Astrocyte of the hippocampus (primary cell): ENCODE measurements at regions not wholly inside any gene's neighbourhood (a gene's known extent, or its start where the extent isn't known, plus 50 kb on each side); places are given as distances from the start of the nearest gene placed in this dataset.
"Not testable (repeated sequence)": the region's sequence is repeated elsewhere in the genome, so short reads cannot be mapped to it uniquely, and the experiment has no call there.

ENCODE experiments used
- DNase-seq: peaks from one replicate; pipeline ENCODE4 v3.0.0; 2011; ENCODE audit warnings: low read depth, low spot score

DNA sequence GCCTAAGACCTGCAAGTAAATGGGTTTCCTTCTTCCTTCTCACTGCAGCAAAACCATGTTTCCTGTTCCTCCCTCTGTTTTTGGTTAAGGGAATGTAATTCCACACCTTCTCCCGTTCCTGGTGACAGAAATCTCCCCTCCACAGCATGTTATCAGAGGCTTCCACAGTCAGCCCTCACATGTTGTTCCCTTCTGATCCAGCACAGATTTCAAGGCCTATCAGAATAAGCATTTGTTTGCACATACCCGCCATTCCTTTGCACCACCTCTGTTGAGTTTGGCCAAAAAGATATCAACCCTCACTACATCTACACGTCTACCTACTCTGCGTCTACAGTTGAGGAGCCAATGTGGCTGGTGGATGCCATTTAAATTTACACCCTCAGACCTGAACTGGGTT lies 113.9 kb upstream of the GRM7 start:
- DNase-seq: no peak

DNA sequence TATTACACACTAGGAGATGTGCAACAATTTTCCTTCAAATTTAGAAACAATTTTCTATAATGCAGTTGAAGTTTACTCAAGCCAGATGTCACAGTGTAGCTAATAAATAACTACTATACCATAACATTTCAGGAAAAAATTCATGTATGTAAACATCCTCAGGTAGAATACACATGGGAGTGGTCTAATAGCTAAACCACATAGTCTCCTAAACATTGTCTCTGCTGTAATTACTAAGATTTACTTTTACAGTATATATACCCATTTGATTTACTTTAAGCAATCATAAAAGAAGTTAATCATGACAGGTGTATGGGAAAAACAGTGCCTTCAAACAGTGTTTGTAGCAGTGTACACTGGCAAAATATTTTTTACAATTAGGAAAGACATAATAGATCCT lies 110.1 kb upstream of the GRM7 start:
- DNase-seq: no peak

DNA sequence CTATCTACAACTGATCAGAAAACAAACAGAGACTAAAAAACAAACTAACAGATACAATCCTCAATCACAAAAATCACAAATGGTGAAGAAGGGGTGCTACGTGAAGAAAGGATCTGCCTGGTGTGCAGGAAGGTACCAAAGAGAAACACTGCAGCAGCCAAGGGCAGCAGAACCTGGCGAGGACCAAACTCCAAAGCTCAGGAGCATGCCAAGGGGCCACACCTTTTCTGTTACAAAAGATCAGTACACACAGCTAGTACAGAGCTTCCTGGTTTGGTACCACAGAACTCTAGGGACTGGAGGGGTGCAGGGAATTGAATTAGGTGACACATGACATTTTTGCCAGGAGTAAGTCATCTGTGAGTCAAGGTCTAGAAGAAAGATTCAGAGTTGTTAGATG lies 107.4 kb upstream of the GRM7 start:
- no peak for DNase-seq

DNA sequence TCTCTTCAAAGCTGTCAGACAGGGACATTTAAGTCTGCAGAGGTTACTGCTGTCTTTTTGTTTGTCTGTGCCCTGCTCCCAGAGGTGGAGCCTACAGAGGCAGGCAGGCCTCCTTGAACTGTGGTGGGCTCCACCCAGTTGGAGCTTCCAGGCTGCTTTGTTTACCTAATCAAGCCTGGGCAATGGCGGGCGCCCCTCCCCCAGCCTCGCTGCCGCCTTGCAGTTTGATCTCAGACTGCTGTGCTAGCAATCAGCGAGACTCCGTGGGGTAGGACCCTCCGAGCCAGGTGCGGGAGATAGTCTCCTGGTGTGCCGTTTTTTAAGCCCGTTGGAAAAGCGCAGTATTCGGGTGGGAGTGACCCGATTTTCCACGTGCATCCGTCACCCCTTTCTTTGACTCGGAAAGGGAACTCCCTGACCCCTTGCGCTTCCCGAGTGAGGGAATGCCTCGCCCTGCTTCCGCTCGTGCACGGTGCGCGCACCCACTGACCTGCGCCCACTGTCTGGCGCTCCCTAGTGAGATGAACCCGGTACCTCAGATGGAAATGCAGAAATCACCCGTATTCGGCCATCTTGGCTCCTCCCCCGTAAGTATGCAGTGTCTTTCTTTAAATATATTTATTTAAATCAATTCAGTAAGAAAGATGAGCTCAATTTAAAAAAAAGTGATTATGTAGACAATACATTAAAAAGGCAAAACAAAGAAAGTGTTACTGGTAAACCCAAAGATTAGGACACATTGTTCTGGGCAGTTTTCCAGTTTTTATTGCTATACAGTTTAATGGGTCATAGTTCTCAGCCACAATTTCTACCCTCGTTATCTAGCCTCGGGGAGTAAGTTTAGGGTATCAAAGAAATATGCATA lies 91.2 kb upstream of the GRM7 start:
- not testable (repeated sequence) for DNase-seq

DNA sequence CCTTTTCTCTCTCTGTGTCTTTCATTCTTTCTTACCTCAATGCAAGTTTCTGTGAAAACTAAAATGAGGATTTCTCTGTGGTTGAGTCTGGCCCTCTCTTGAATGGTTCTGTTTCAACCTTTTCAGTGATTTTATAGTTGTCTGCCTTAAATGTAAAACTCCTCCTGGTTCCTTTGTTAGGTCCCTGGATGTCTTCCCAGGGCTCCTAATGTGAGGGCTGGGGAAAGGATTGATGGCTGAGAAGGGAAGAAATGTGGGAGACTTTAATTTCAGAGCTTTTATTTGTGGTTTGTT lies 90.6 kb upstream of the GRM7 start:
- peak; percentile 58 for DNase-seq

DNA sequence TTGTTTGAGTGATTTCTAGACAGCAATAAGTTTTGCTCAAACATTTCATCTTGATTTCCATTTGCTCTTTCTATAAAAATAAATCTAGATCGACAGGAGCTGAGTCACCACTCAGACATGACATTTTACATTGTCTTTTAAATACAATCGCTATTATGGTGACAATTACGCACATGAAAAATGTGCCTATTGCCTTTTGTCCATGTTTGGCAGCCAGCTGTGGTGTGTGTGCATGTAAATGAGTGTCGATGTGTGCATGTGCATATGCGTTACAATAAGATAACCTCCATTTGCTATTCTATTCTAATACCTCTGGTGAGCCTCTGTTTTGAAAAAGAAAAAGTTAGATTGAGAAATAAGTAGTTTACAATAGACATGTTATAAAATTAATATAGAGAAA lies 89.7 kb upstream of the GRM7 start:
- DNase-seq: peak; percentile 13

DNA sequence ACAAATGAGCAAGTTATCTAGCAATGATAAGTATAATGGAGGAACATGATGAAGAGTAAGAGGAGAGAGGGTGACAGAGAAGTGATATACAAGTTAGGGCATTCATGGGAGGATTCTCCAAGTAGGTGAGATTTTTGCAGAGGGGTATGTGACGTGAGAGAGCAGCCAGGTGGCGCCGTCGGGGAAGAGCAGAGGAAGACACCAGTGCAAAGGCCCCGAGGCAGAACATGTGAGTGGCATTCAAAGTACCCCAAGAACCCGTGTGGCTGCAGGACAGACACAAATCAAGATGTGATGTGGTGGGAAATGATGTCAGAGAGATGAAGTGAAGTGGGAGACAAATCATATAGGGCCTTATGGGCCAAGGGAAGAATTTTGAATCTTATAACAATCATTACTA lies 81.8 kb upstream of the GRM7 start:
- DNase-seq: no peak

DNA sequence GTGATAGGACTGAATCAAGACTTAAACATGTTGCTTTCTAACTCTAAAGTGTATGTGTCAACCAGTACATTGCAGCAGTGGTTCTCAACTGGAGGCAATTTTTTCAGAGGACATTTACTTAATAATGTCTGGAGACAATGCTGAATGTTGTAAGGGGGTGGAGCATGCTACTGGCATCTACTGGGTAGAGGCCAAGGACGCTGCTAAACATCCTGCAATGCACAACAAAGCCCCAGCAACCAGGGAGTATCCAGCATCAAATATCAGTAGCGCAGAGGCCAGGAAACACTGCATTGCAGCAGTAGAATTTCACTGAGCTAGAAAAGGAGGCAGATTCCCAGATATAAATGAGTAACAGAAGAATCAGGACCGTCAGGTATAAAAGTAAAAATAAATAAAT lies 79.8 kb upstream of the GRM7 start:
- peak; percentile 44 for DNase-seq

DNA sequence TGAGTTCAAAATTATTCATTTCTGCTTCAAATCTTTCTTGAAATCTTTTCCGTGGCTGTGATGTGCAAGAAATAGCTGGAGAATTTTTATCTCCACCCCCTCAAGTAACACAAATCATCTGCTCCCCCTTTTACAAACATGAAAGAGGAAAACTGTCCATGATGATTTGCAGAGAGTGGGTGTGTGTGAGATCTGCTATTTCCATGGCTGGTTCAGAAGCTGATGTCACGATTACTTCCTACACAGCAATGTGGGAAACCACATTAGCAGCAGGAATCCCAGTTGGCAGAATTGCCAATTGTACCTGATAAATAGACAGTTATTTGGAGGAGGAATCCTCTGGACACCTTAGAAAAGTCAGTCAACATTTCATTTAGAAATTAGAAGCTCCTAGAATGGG lies 75.2 kb upstream of the GRM7 start:
- DNase-seq: peak; percentile 41

DNA sequence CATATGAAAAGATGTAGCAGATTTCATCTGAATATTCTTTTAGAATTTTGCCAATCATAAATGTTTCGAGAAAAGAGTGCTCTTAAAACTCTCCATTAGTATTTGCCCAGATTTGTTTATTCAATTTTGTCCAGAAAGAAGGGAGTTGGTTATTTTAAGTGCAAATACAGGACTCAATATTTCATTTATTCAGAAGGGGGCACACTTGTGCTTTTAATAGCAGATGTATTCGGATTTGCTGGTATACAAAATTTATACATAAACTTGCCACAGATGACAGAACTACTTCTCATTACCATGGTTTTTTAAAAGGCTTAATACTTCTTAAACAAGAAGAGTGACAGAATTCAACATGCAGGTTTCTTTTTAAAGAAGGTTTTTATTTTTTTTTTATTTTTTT lies 69.8 kb upstream of the GRM7 start:
- peak; percentile 47 for DNase-seq

DNA sequence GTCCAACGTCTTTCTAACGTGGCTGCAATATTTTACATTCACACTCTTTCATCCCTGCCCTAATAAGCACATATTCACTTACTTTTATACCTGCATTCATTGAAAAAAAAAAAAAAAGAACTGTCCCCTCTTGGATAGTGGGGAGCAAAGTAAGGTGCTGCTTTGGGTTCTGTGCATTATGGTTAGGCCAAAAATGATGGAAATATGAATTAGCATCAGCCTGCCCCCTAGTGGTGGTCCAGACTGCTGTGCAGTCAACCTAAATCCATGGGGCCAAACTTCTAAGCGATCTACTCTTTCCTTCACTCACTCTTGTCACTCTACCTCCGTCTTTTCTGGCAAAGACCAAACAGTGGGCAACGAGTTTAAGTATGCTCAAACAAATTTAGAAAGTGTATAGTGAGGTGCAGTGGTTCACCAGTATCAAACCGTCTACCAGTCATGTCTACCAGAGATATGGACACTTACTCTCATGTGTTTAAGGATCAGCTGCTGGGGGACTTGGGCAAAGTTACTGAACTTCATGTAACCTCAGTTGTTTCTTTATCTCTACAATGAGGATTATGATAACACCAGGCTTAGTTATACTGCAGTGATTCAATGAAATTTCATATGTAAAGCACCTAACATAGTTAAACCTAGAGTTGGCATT lies 61.5 kb upstream of the GRM7 start:
- DNase-seq: peak; percentile 26

DNA sequence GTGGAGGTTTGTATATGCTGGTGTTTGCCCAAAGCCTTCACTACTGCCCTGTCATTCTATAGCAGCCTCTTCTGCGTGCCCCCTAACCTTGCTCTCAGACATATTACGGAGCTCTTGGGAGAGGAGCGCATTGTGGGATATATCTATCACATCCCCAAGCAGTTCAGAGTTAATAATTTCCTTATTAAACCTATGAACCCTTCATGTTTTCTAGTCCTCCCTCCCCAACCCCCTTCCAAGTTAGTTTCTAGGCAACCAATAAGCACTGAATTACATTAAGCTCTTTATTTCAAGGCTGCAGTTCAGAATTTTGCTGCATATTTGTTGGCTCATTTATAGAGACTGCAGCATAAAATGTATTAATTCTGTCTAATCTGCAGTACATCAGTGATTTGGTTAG lies 57.3 kb upstream of the GRM7 start:
- no peak for DNase-seq

DNA sequence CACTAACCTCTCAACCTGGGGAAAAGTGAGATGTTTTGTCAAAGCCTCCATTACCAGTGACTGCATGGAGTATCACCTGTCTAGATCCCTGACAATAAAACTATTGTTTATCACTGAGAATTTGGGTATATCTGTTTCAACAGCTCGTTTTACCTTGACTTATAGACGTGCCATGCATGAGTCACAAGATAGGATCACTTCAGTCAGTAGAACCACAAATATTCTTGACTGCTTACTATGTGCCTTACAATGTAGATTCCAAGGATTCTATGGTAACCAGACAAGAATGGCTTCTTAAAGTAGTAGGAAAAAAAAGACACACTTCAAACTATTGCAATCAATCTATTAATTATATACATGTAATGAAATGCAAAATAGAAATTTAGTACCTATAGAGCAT lies 55.7 kb upstream of the GRM7 start:
- DNase-seq: peak; percentile 73

DNA sequence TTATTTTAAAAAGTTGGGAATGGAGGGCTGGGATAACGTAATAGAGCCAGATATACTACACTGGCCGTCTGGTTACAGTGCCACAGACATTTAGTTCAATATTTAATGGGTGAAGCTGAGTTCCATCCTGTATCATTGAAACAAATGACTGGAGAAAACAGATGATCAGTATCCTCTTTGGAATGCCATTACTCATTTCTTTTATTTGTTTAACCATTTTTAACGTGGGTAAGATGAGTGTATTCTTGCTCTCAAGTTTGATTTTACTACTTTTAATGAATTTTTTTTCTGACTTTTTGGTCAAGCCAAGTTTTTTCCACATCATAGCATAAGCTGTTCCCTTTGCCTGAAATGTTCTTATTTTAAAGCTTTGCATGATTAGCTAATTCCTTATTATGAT lies 53.9 kb upstream of the GRM7 start:
- DNase-seq: no peak

DNA sequence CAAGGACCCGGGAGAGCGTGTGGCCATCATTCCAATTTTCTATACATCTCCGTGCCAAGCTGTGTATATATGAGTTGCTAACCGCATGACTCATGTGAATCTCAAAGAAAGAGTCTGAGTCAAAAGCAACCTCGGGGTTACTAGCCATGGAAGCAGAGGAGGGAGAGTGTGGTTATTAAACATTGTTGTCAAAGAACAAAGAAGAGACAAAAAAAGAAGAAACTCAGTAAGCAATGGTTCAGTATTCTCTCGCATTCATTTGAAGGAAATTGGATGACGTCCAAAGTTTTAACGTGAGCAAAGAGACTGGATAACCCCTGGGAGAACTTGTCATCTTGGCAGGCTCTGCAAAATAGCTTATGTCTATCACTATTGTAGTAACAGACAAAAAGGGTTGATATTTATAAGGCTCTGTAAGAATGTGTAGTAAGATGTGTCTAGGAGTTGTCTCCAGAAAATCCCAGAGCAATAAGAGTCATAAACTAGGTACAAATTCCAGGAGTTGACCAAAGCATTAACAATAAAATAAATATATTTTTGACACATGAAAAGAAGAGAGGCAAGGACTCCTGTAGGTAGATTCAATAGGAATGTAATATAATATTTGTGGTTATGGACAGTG lies 52.8 kb upstream of the GRM7 start:
- peak; percentile 73 for DNase-seq

DNA sequence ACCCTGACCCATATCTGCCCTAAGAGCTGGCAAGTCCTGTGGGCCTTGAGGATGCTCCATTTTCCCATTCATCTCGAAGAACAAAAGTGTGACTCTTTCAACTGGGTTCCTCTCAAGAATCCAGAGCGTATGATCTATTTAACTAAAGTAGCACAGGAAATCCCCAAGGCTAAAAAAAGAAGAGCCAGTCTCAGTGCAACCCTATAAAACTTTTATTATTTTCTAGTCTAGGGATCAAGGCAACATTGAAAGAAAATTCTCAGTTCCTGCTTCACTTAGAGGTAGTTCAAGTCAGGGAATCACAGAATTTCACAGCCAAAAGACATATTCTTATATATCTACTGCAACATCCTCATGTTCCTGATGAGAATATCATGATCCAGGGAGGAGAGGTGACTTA lies 51.6 kb upstream of the GRM7 start:
- DNase-seq: no peak
